ENCODE measurements at regions not wholly inside any gene's neighbourhood (a gene's known extent, or its start where the extent isn't known, plus 50 kb on each side); places are given as distances from the start of the nearest gene placed in this dataset.

- TF ChIP-seq CTCF (IDR thresholded peaks at IDR 0.05) (no peak), POLR2A (IDR thresholded peaks at IDR 0.05) (no peak)
Observed at GRCh38 chr2:215711471-215712034, 275.7 kb upstream of the FN1 start.
